ENCODE measurements at regions not wholly inside any gene's neighbourhood (a gene's known extent, or its start where the extent isn't known, plus 50 kb on each side); places are given as distances from the start of the nearest gene placed in this dataset.
"Not testable (repeated sequence)": the region's sequence is repeated elsewhere in the genome, so short reads cannot be mapped to it uniquely, and the experiment has no call there.

GRCh38 chr4:31392923-31393322 is 672.8 kb downstream of the PCDH7 start:
- DNase-seq, result no peak

GRCh38 chr4:31408121-31408520 is 688.0 kb downstream of the PCDH7 start:
- DNase-seq, result peak; percentile 16

- DNase-seq, result no peak
Observed at GRCh38 chr4:31411565-31411964, 691.4 kb downstream of the PCDH7 start.

GRCh38 chr4:31415629-31416028 is 695.5 kb downstream of the PCDH7 start:
- DNase-seq, result no peak

GRCh38 chr4:31416498-31416897 is 696.3 kb downstream of the PCDH7 start:
- DNase-seq, result no peak

- no peak for DNase-seq
Observed at GRCh38 chr4:31417040-31417439, 696.9 kb downstream of the PCDH7 start.

- DNase-seq, result no peak
Observed at GRCh38 chr4:31422006-31422405, 701.8 kb downstream of the PCDH7 start.

GRCh38 chr4:31427691-31428090 is 707.5 kb downstream of the PCDH7 start:
- DNase-seq, result no peak

- DNase-seq, result no peak
Observed at GRCh38 chr4:31442236-31442635, 722.1 kb downstream of the PCDH7 start.

GRCh38 chr4:31445526-31445925 is 725.4 kb downstream of the PCDH7 start:
- no peak for DNase-seq

- no peak for DNase-seq
Observed at GRCh38 chr4:31455612-31456011, 735.4 kb downstream of the PCDH7 start.

GRCh38 chr4:31458813-31459212 is 738.6 kb downstream of the PCDH7 start:
- DNase-seq, result no peak

GRCh38 chr4:31461421-31461820 is 741.3 kb downstream of the PCDH7 start:
- DNase-seq, result no peak

GRCh38 chr4:31467781-31468180 is 747.6 kb downstream of the PCDH7 start:
- DNase-seq, result no peak

GRCh38 chr4:31474221-31474620 is 754.1 kb downstream of the PCDH7 start:
- DNase-seq, result no peak

GRCh38 chr4:31482691-31483090 is 762.5 kb downstream of the PCDH7 start:
- no peak for DNase-seq

GRCh38 chr4:31499216-31499615 is 779.0 kb downstream of the PCDH7 start:
- not testable (repeated sequence) for DNase-seq

GRCh38 chr4:31516520-31516919 is 796.4 kb downstream of the PCDH7 start:
- DNase-seq, result no peak

- no peak for DNase-seq
Observed at GRCh38 chr4:31518796-31519250, 798.7 kb downstream of the PCDH7 start.

GRCh38 chr4:31530555-31530954 is 810.4 kb downstream of the PCDH7 start:
- DNase-seq, result no peak

GRCh38 chr4:31538877-31539276 is 818.7 kb downstream of the PCDH7 start:
- no peak for DNase-seq

GRCh38 chr4:31539284-31540069 is 819.3 kb downstream of the PCDH7 start:
- DNase-seq, result no peak

GRCh38 chr4:31545330-31545729 is 825.2 kb downstream of the PCDH7 start:
- DNase-seq, result no peak

GRCh38 chr4:31545755-31546154 is 825.6 kb downstream of the PCDH7 start:
- DNase-seq, result no peak

GRCh38 chr4:31548021-31548420 is 827.9 kb downstream of the PCDH7 start:
- DNase-seq, result no peak

Measured in NCI-H2029 treated with DMSO at 0.1 percent for 48 hours (cell line).